AG04449 (cell line): ENCODE measurements at regions not wholly inside any gene's neighbourhood (a gene's known extent, or its start where the extent isn't known, plus 50 kb on each side); places are given as distances from the start of the nearest gene placed in this dataset.

Experiments
- CTCF ChIA-PET: fragments of 350-600 bp; formaldehyde crosslinking; extraction: SDS; loops from one replicate; lab custom pipeline; 2021; ENCODE audit warnings: antibody characterized with exemption; lab: Yijun Ruan, JAX
- POLR2A ChIA-PET: fragments of 400-600, 350-600 bp; formaldehyde crosslinking; extraction: SDS; loops from one replicate; lab custom pipeline; 2020; ENCODE audit warnings: antibody characterized with exemption, inconsistent platforms; lab: Yijun Ruan, JAX
- DNase-seq: peaks from one replicate; pipeline ENCODE4 v3.0.0-alpha.2; 2010; ENCODE audit warnings: low read depth, low spot score
- H3K4me3 ChIP-seq: 2 replicates; pipeline ENCODE4 v1.5.1; 2011; ENCODE audit warnings: low read depth, mild to moderate bottlenecking, control low read depth, low read length
- TF ChIP-seq, protein P1 (sequence below): IDR thresholded peaks from one replicate; pipeline ENCODE4 v1.5.1; 2011; ENCODE audit warnings: mild to moderate bottlenecking, moderate library complexity, low read length, control low read depth, inconsistent platforms; ENCODE audit not compliant: insufficient read depth; ENCODE audit errors: missing control alignments

DNA sequence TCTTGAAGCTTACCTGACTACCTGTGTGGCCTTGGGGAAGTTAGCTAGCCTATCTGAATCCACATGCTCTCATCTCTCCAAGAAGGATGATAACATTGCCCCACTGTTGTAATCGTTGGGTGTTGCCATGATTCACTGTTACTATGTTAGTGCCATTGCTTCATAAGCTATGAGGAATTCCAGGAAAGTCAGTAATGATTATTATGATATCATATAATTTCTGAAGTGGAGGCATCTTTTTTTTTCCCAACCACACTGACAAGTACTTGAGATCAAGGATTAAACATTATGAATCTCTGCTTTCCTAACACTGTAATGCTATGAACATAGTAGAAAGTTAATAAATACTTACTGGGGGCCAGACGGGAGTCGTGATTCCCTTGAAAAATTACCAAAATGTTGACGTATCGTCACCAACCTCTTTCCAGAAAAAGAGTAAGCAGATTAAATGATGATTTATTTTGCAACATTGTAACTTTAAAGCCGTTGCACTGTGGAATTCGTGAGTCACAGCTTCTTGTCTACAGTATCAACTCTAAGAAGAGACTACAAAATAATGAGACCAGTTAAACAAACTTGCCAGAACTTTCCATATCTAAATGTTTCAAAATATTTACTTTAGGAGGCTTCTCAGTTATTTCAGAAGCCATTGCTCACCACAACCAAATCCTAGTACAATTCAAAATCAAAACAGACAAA is 459.9 kb downstream of the PIK3C3 start:
- TF ChIP-seq, protein P1, sequence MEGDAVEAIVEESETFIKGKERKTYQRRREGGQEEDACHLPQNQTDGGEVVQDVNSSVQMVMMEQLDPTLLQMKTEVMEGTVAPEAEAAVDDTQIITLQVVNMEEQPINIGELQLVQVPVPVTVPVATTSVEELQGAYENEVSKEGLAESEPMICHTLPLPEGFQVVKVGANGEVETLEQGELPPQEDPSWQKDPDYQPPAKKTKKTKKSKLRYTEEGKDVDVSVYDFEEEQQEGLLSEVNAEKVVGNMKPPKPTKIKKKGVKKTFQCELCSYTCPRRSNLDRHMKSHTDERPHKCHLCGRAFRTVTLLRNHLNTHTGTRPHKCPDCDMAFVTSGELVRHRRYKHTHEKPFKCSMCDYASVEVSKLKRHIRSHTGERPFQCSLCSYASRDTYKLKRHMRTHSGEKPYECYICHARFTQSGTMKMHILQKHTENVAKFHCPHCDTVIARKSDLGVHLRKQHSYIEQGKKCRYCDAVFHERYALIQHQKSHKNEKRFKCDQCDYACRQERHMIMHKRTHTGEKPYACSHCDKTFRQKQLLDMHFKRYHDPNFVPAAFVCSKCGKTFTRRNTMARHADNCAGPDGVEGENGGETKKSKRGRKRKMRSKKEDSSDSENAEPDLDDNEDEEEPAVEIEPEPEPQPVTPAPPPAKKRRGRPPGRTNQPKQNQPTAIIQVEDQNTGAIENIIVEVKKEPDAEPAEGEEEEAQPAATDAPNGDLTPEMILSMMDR: no peak
- no peak for DNase-seq
- ChIA-PET POLR2A (no interaction called here), CTCF (no interaction called here)
- H3K4me3 ChIP-seq: no peak overlapping the region

GRCh38 chr18:42417189-42417588 is 462.2 kb downstream of the PIK3C3 start:
- CTCF ChIA-PET: no interaction called here
- DNase-seq: no peak
- POLR2A ChIA-PET: no interaction called here
- H3K4me3 ChIP-seq: no peak overlapping the region
- TF ChIP-seq, protein P1: no peak

- CTCF ChIA-PET: no interaction called here
- TF ChIP-seq, protein P1: no peak
- POLR2A ChIA-PET: no interaction called here
- DNase-seq: no peak
- no peak overlapping the region for H3K4me3 ChIP-seq
Measured at GRCh38 chr18:42418121-42418520, 463.1 kb downstream of the PIK3C3 start.

- CTCF ChIA-PET: no interaction called here
- DNase-seq: no peak
- no peak overlapping the region for H3K4me3 ChIP-seq
- TF ChIP-seq, protein P1: no peak
- POLR2A ChIA-PET: no interaction called here
Measured at GRCh38 chr18:42425025-42425424, 470.0 kb downstream of the PIK3C3 start.

GRCh38 chr18:42426496-42427015 is 471.5 kb downstream of the PIK3C3 start:
- CTCF ChIA-PET: no interaction called here
- TF ChIP-seq, protein P1: no peak
- no peak for DNase-seq
- POLR2A ChIA-PET: no interaction called here
- H3K4me3 ChIP-seq: no peak overlapping the region

- H3K4me3 ChIP-seq: no peak overlapping the region
- DNase-seq: no peak
- CTCF ChIA-PET: no interaction called here
- TF ChIP-seq, protein P1: no peak
- POLR2A ChIA-PET: no interaction called here
Measured at GRCh38 chr18:42429196-42429595, 474.2 kb downstream of the PIK3C3 start.
